Neuronal stem cell (in vitro differentiated cells): ENCODE measurements at regions not wholly inside any gene's neighbourhood (a gene's known extent, or its start where the extent isn't known, plus 50 kb on each side); places are given as distances from the start of the nearest gene placed in this dataset.

Experiments
- DNase-seq: peaks from one replicate; pipeline ENCODE4 v3.0.0-alpha.2; 2013; ENCODE audit warnings: low spot score
- H2AFZ ChIP-seq: one replicate; pipeline ENCODE4 v1.6.1; 2013; ENCODE audit warnings: mild to moderate bottlenecking, low read length, inconsistent platforms
- H2AK5ac ChIP-seq: 2 replicates; pipeline ENCODE4 v1.6.1; 2013; ENCODE audit warnings: low read depth, mild to moderate bottlenecking, inconsistent platforms, low read length, moderate library complexity, mixed read lengths
- H2BK120ac ChIP-seq: 2 replicates; pipeline ENCODE4 v1.6.1; 2013; ENCODE audit warnings: low read depth, mild to moderate bottlenecking, inconsistent platforms, low read length, moderate library complexity, mixed read lengths
- H2BK12ac ChIP-seq: one replicate; pipeline ENCODE4 v1.6.1; 2013; ENCODE audit warnings: low read length, inconsistent platforms
- H2BK15ac ChIP-seq: 2 replicates; pipeline ENCODE4 v1.6.1; 2013; ENCODE audit warnings: mild to moderate bottlenecking, low read length, inconsistent platforms, mixed read lengths
- H2BK5ac ChIP-seq: one replicate; pipeline ENCODE4 v1.6.1; 2013; ENCODE audit warnings: inconsistent platforms, mild to moderate bottlenecking, low read length, moderate library complexity
- H3K14ac ChIP-seq: one replicate; pipeline ENCODE4 v1.6.1; 2013; ENCODE audit warnings: low read length, inconsistent platforms
- H3K18ac ChIP-seq: 2 replicates; pipeline ENCODE4 v1.6.1; 2013; ENCODE audit warnings: low read length, inconsistent platforms
- H3K23ac ChIP-seq: 2 replicates; pipeline ENCODE4 v1.6.1; 2013; ENCODE audit warnings: low read depth, mild to moderate bottlenecking, mixed read lengths, low read length, inconsistent platforms; ENCODE audit not compliant: poor library complexity
- H3K27ac ChIP-seq: replicated peaks from 3 replicates; pipeline ENCODE4 v1.5.1; 2013; ENCODE audit warnings: low read length, inconsistent platforms
- H3K27me3 ChIP-seq, 3 experiments: 2 replicates each; pipeline ENCODE4 v1.6.1; 2013; ENCODE audit warnings: low read length in 3 of 3, mild to moderate bottlenecking in 2 of 3, inconsistent platforms in 1 of 3, low read depth in 1 of 3, mixed read lengths in 1 of 3, moderate library complexity in 1 of 3; ENCODE audit not compliant: control insufficient read depth in 3 of 3, insufficient read depth in 3 of 3
- H3K36me3 ChIP-seq, 2 donors: replicated peaks in 1 of 2; 2 replicates each; pipeline ENCODE4 v1.6.1; 2013; ENCODE audit warnings: low read length in 2 of 2; ENCODE audit not compliant: control insufficient read depth in 2 of 2, insufficient read depth in 2 of 2
- H3K4ac ChIP-seq: 2 replicates; pipeline ENCODE4 v1.6.1; 2013; ENCODE audit warnings: inconsistent platforms, mild to moderate bottlenecking, low read length, moderate library complexity
- H3K4me1 ChIP-seq, 2 donors: 1 replicate in 1 of 2; 2 replicates in 1 of 2; pipeline ENCODE4 v1.6.1; 2013; ENCODE audit warnings: low read length in 2 of 2, low read depth in 1 of 2; ENCODE audit not compliant: control insufficient read depth in 2 of 2, insufficient read depth in 1 of 2
- H3K4me2 ChIP-seq: one replicate; pipeline ENCODE4 v1.6.1; 2013; ENCODE audit warnings: mild to moderate bottlenecking, low read length, inconsistent platforms; ENCODE audit not compliant: insufficient read depth, poor library complexity, severe bottlenecking
- H3K4me3 ChIP-seq, 2 donors: 2 replicates each; pipeline ENCODE4 v1.5.1; 2013; ENCODE audit warnings: low read length in 2 of 2, mild to moderate bottlenecking in 2 of 2, inconsistent platforms in 1 of 2, moderate library complexity in 1 of 2
- H3K79me1 ChIP-seq: one replicate; pipeline ENCODE4 v1.6.1; 2013; ENCODE audit warnings: low read depth, mild to moderate bottlenecking, inconsistent platforms, low read length, moderate library complexity
- H3K9ac ChIP-seq: one replicate; pipeline ENCODE4 v1.6.1; 2013; ENCODE audit warnings: mild to moderate bottlenecking, low read depth, low read length, inconsistent platforms; ENCODE audit not compliant: poor library complexity
- H3K9me3 ChIP-seq, 2 donors: replicated peaks in 1 of 2; 2 replicates each; pipeline versions ENCODE3 to v1.6.1; 2013; ENCODE audit warnings: low read length in 2 of 2, mild to moderate bottlenecking in 2 of 2, inconsistent platforms in 1 of 2, low read depth in 1 of 2, mixed read lengths in 1 of 2, moderate library complexity in 1 of 2; ENCODE audit not compliant: control insufficient read depth in 2 of 2, insufficient read depth in 1 of 2
- H4K8ac ChIP-seq: one replicate; pipeline ENCODE4 v1.6.1; 2013; ENCODE audit warnings: low read depth, mild to moderate bottlenecking, inconsistent platforms, low read length, moderate library complexity
- H4K91ac ChIP-seq: one replicate; pipeline ENCODE4 v1.6.1; 2013; ENCODE audit warnings: low read length, low read depth, mild to moderate bottlenecking, inconsistent platforms; ENCODE audit not compliant: poor library complexity
- WGBS, 2 donors: extraction: QIAGEN DNeasy Blood & Tissue Kit; methylation state at CpG; one replicate each; pipeline ENCODE4 v1.1.7; 2013; ENCODE audit warnings: missing lambda C conversion rate in 2 of 2, mixed read lengths in 1 of 2; ENCODE audit not compliant: insufficient read length in 2 of 2, insufficient replicate concordance in 1 of 2; ENCODE audit errors: extremely low coverage in 2 of 2; 5-methylcytosine and 5-hydroxymethylcytosine counted together

GRCh38 chr2:186201371-186201770, 284.7 kb upstream of the ZC3H15 start:
- Histone ChIP-seq H3K9ac (no peak overlapping the region), H2BK5ac (no peak overlapping the region), H4K8ac (no peak overlapping the region), H3K27ac (no peak overlapping the region), H3K27me3 (no peaks in the 10 kb centered on the region), H2BK12ac (no peak overlapping the region), H4K91ac (no peak overlapping the region), H3K18ac (no peak overlapping the region), H3K79me1 (no peaks in the 10 kb centered on the region), H3K4me1 (no peaks in the 10 kb centered on the region), H2BK120ac (no peak overlapping the region), H3K9me3 (no peaks in the 10 kb centered on the region), H3K4me2 (no peak overlapping the region), H2BK15ac (no peak overlapping the region), H3K36me3 (no peaks in the 10 kb centered on the region), H3K14ac (no peak overlapping the region), H2AFZ (no peak overlapping the region), H3K4ac (no peak overlapping the region), H2AK5ac (no peak overlapping the region), H3K23ac (no peak overlapping the region), H3K4me3 (no peak overlapping the region)
- no peak for DNase-seq

- WGBS, 2 donors: no CpG with 5 or more reads among the region's 1 CpG
- H3K9ac ChIP-seq: no peak overlapping the region
- DNase-seq: no peak
- no peak overlapping the region for H3K23ac ChIP-seq
- H3K18ac ChIP-seq: no peak overlapping the region
- no peak overlapping the region for H2BK15ac ChIP-seq
- no peak overlapping the region for H2AK5ac ChIP-seq
- no peaks in the 10 kb centered on the region for H3K79me1 ChIP-seq
- H4K91ac ChIP-seq: no peak overlapping the region
- no peak overlapping the region for H3K4ac ChIP-seq
- H2BK12ac ChIP-seq: no peak overlapping the region
- no peaks in the 10 kb centered on the region for H3K27me3 ChIP-seq
- H3K4me1 ChIP-seq: no peaks in the 10 kb centered on the region
- no peak overlapping the region for H3K14ac ChIP-seq
- no peak overlapping the region for H3K27ac ChIP-seq
- H2BK120ac ChIP-seq: no peak overlapping the region
- H3K4me2 ChIP-seq: no peak overlapping the region
- no peak overlapping the region for H4K8ac ChIP-seq
- H2AFZ ChIP-seq: no peak overlapping the region
- H2BK5ac ChIP-seq: no peak overlapping the region
- no peaks in the 10 kb centered on the region for H3K36me3 ChIP-seq
- no peak overlapping the region for H3K4me3 ChIP-seq
- H3K9me3 ChIP-seq: no peaks in the 10 kb centered on the region
These were observed 280.7 kb upstream of the ZC3H15 start for GRCh38 chr2:186205254-186205911.

- no peak overlapping the region for H4K91ac ChIP-seq
- no peak overlapping the region for H2BK12ac ChIP-seq
- no peak overlapping the region for H3K18ac ChIP-seq
- no peaks in the 10 kb centered on the region for H3K79me1 ChIP-seq
- no peak overlapping the region for H2AFZ ChIP-seq
- no peak overlapping the region for H3K4ac ChIP-seq
- H4K8ac ChIP-seq: no peak overlapping the region
- no peak overlapping the region for H3K4me2 ChIP-seq
- H3K4me1 ChIP-seq: no peaks in the 10 kb centered on the region
- no peak for DNase-seq
- H3K9ac ChIP-seq: no peak overlapping the region
- no peak overlapping the region for H2BK5ac ChIP-seq
- no peak overlapping the region for H3K27ac ChIP-seq
- no CpG with 5 or more reads among the region's 5 CpGs for WGBS, 2 donors
- no peak overlapping the region for H3K14ac ChIP-seq
- no peak overlapping the region for H2AK5ac ChIP-seq
- H3K23ac ChIP-seq: no peak overlapping the region
- H3K4me3 ChIP-seq: no peak overlapping the region
- no peaks in the 10 kb centered on the region for H3K27me3 ChIP-seq
- H3K9me3 ChIP-seq: no peaks in the 10 kb centered on the region
- H2BK15ac ChIP-seq: no peak overlapping the region
- no peaks in the 10 kb centered on the region for H3K36me3 ChIP-seq
- H2BK120ac ChIP-seq: no peak overlapping the region
These were observed 276.5 kb upstream of the ZC3H15 start for GRCh38 chr2:186209532-186209931.

- Histone ChIP-seq H3K23ac (no peak overlapping the region), H3K14ac (no peak overlapping the region), H3K9me3 (no peaks in the 10 kb centered on the region), H4K8ac (no peak overlapping the region), H3K27ac (no peak overlapping the region), H2AK5ac (no peak overlapping the region), H3K18ac (no peak overlapping the region), H2BK5ac (no peak overlapping the region), H3K9ac (no peak overlapping the region), H3K36me3 (no peaks in the 10 kb centered on the region), H2BK15ac (no peak overlapping the region), H2BK120ac (no peak overlapping the region), H3K4me2 (no peak overlapping the region), H3K4ac (no peak overlapping the region), H2BK12ac (no peak overlapping the region), H4K91ac (no peak overlapping the region), H3K79me1 (no peaks in the 10 kb centered on the region), H3K4me1 (no peaks in the 10 kb centered on the region), H3K27me3 (no peaks in the 10 kb centered on the region), H2AFZ (no peak overlapping the region), H3K4me3 (no peak overlapping the region)
- no CpG with 5 or more reads among the region's 5 CpGs for WGBS, 2 donors
- DNase-seq: no peak
These were observed 265.7 kb upstream of the ZC3H15 start for GRCh38 chr2:186220409-186220808.
